A673 (cell line): ENCODE measurements at regions not wholly inside any gene's neighbourhood (a gene's known extent, or its start where the extent isn't known, plus 50 kb on each side); places are given as distances from the start of the nearest gene placed in this dataset.

Source experiments
- BruUV-seq: library from RNA; stranded (reverse); fragments of 400-500 nt; replicated peaks from 2 replicates; lab custom pipeline; 2021; lab: Mats Ljungman, UMichigan
- CTCF ChIA-PET: fragments of 300-600 bp; sonication (Branson Sonifier 250); formaldehyde crosslinking; loops from one replicate; lab custom pipeline; 2022; ENCODE audit warnings: antibody characterized with exemption; lab: Charles Lee
- POLR2A ChIA-PET: fragments of 300-600 bp; sonication (Branson Sonifier 250); formaldehyde crosslinking; loops from one replicate; lab custom pipeline; 2022; ENCODE audit warnings: antibody characterized with exemption; ENCODE audit not compliant: low non-redundant PET; lab: Charles Lee
- DNase-seq: peaks from one replicate; pipeline ENCODE4 v3.0.0-alpha.2; 2015; ENCODE audit warnings: low spot score
- H3K27ac ChIP-seq: fragments of 200-600 bp; sonication (generic); 2 replicates; pipeline ENCODE4 v1.5.1; 2016; ENCODE audit warnings: mixed run types, low read depth, mild to moderate bottlenecking, mixed read lengths, antibody characterized with exemption, low read length; ENCODE audit not compliant: poor library complexity, severe bottlenecking
- H3K27me3 ChIP-seq: fragments of 200-600 bp; sonication (generic); replicated peaks from 2 replicates; pipeline ENCODE4 v1.6.1; 2017; ENCODE audit warnings: mixed run types, low read depth, mild to moderate bottlenecking, mixed read lengths, antibody characterized with exemption, low read length; ENCODE audit not compliant: insufficient read depth, poor library complexity
- H3K36me3 ChIP-seq: fragments of 200-600 bp; sonication (generic); 2 replicates; pipeline ENCODE4 v1.6.1; 2016; ENCODE audit warnings: mixed run types, mild to moderate bottlenecking, mixed read lengths, antibody characterized with exemption, low read length; ENCODE audit not compliant: insufficient read depth, poor library complexity, severe bottlenecking
- H3K4me1 ChIP-seq: fragments of 200-600 bp; sonication (generic); 2 replicates; pipeline ENCODE4 v1.6.1; 2017; ENCODE audit warnings: mixed run types, mild to moderate bottlenecking, mixed read lengths, antibody characterized with exemption, low read length; ENCODE audit not compliant: insufficient read depth, poor library complexity, severe bottlenecking
- H3K4me3 ChIP-seq: fragments of 200-600 bp; sonication (generic); 2 replicates; pipeline ENCODE4 v1.5.1; 2016; ENCODE audit warnings: low read depth, mixed run types, mild to moderate bottlenecking, mixed read lengths, low read length; ENCODE audit not compliant: poor library complexity, severe bottlenecking
- H3K9me3 ChIP-seq: fragments of 200-600 bp; sonication (generic); 2 replicates; pipeline ENCODE4 v1.6.1; 2016; ENCODE audit warnings: mixed run types, low read depth, mild to moderate bottlenecking, mixed read lengths, antibody characterized with exemption, low read length; ENCODE audit not compliant: poor library complexity, severe bottlenecking
- CTCF ChIP-seq: fragments of 300-800, 200-600 bp; sonication (generic); conservative IDR thresholded peaks from 2 replicates; pipeline ENCODE4 v1.5.1; 2017; ENCODE audit warnings: low read depth, mild to moderate bottlenecking, antibody characterized with exemption, low read length, moderate library complexity, mixed read lengths
- EZH2 ChIP-seq: fragments of 200-600 bp; sonication (generic); IDR thresholded peaks from 2 replicates; pipeline ENCODE4 v1.6.1; 2017; ENCODE audit warnings: borderline replicate concordance, low read depth, mild to moderate bottlenecking, mixed read lengths, antibody characterized with exemption, low read length; ENCODE audit not compliant: poor library complexity, severe bottlenecking
- intact Hi-C: fragments of 100-400 bp; cut with micrococcal nuclease; formaldehyde crosslinking; loops from one replicate; pipeline ENCODE4 v1.10.0; 2022; ENCODE audit not compliant: unreplicated experiment

DNA sequence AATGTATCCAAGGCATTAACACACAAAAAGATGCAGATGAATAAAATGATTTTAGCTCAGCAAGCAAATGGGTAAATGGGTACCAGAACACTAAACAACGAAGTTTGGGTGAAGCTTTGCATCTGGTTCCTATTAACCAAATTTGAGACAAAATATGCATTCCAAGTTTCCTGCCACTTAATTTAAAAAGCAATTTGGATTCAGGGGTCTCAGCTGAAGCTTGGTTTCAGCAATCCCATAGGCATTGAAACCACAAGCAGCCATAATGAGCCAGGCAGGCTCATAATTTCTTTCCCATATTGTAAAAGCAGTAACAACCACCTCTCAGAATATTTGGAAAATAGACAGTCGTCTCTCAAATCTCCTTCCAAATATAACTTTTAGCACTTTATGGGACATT, 138.9 kb downstream of the NXNL2 start:
- ChIA-PET POLR2A (no interaction called here), CTCF (interaction anchor here (0.6 kb wide), 1 partner anchor 181 kb away, joined by 3 read pairs; no protein-coding TSS in a partner anchor)
- DNase-seq: peak; percentile 44
- no TSS peak for BruUV-seq
- H3K27ac ChIP-seq: no peak overlapping the region
- no peaks in the 10 kb centered on the region for H3K36me3 ChIP-seq
- intact Hi-C loops: no loop called here
- TF ChIP-seq CTCF (no peak), EZH2 (no peak)
- no peaks in the 10 kb centered on the region for H3K9me3 ChIP-seq
- H3K4me3 ChIP-seq: no peak overlapping the region
- H3K27me3 ChIP-seq: no peaks in the 10 kb centered on the region
- peaks cover 22% of the 10 kb centered on the region for H3K4me1 ChIP-seq

- H3K27ac ChIP-seq: no peak overlapping the region
- no peaks in the 10 kb centered on the region for H3K9me3 ChIP-seq
- TF ChIP-seq EZH2 (no peak), CTCF (no peak)
- no TSS peak for BruUV-seq
- intact Hi-C loops: no loop called here
- no peak for DNase-seq
- peaks cover 22% of the 10 kb centered on the region for H3K4me1 ChIP-seq
- H3K27me3 ChIP-seq: no peaks in the 10 kb centered on the region
- no peak overlapping the region for H3K4me3 ChIP-seq
- CTCF ChIA-PET: no interaction called here
- no peaks in the 10 kb centered on the region for H3K36me3 ChIP-seq
- POLR2A ChIA-PET: no interaction called here
Measured at GRCh38 chr9:88676644-88677043, 141.7 kb downstream of the NXNL2 start.

GRCh38 chr9:88678008-88678407, 143.0 kb downstream of the NXNL2 start:
- no peak for DNase-seq
- H3K27me3 ChIP-seq: no peaks in the 10 kb centered on the region
- intact Hi-C loops: no loop called here
- ChIA-PET POLR2A (no interaction called here), CTCF (no interaction called here)
- H3K9me3 ChIP-seq: no peaks in the 10 kb centered on the region
- peak overlapping the region; percentile 37 for H3K27ac ChIP-seq
- no TSS peak for BruUV-seq
- no peaks in the 10 kb centered on the region for H3K36me3 ChIP-seq
- peaks cover 22% of the 10 kb centered on the region for H3K4me1 ChIP-seq
- no peak overlapping the region for H3K4me3 ChIP-seq
- TF ChIP-seq EZH2: no peak
- no peak for TF ChIP-seq CTCF
